ENCODE measurements at regions not wholly inside any gene's neighbourhood (a gene's known extent, or its start where the extent isn't known, plus 50 kb on each side); places are given as distances from the start of the nearest gene placed in this dataset.
A peak's percentile ranks its signal among the peaks of the same experiment; 100 is the strongest.
"Not testable (repeated sequence)": the region's sequence is repeated elsewhere in the genome, so short reads cannot be mapped to it uniquely, and the experiment has no call there.

DNA sequence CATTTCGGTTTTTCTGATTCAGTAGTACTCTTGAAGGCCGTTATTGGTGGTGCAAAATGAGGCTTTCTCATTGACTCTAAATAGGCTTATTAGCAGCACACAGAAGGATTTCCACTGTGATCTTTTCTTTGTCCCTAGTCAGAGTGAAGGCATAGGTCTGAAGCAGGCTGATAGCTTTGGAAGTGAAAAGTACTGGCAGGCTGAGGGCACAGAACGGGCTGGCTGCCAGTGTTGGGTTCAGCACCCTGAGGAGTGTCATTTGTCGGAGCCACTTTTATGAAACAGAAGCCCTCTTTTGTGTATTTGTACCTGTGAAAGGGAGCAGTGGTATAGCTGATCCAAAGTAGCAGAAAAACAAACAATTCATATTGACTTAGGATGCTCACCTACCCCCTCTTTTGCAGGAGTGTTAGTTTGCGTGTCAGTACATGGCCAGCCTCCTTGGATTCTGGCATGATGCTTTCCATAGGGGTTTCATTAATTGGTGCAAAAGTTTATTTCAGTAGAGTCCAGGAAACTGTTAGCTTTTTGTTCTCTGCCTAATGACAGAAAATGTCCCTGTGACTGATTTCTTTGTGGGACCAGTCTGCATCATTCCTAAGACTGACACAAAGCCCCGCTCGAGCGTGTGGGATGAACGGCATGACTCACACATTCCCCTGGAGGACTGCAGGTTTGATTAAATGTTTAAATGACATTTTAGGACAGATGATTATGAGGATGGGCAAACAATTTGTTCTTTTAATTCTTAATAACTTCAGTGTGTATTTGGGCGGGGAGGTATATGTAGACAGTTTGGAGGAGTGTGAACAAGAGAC, 239.1 kb upstream of the VKORC1L1 start:
- H3K9me3 Mint-ChIP-seq, H3K4me3 Mint-ChIP-seq, H3K27ac Mint-ChIP-seq, H3K36me3 Mint-ChIP-seq, H3K27me3 Mint-ChIP-seq, H3K4me1 Mint-ChIP-seq, DNase-seq, CTCF ChIA-PET: not testable (repeated sequence)

DNA sequence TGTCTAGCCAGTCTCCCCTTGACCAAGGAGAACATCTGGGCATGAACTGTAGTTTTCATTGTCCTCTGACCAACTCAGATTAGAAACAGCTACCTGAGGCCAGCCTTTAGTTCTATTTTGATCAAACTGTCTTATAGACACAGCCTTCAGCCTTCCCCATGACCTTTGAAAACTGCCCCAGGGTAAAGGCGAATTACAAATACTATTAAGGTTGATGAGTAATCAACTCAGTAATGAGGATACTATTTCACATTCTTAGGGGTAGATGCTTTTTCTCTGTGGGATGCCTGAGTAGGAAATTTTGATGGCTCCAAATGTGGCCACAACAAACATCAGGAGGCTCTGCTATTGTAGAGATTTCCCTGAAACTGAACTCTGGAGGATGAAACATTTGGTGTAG, 234.0 kb upstream of the VKORC1L1 start:
- H3K4me1 Mint-ChIP-seq, H3K9me3 Mint-ChIP-seq, CTCF ChIA-PET, H3K36me3 Mint-ChIP-seq, DNase-seq, H3K27me3 Mint-ChIP-seq, H3K27ac Mint-ChIP-seq, H3K4me3 Mint-ChIP-seq: not testable (repeated sequence)

DNA sequence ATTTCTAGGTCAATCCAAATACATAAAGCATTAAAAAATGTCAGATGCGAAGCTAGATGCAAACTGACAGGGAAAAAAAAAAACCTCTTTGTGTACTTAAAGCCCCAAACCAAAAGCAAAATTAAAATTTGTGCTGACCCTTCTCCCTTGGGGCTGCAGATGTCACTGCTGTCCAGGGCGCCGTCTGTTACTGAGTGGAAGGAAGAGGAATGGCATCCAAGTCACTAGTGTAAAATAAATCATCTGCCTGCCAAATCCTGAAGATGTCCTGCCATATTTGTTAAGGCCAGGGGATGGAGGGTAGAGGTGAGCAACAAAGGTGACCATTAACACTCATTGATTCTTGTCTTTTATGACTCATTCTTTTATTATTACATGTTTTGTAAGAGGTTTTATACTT, 233.2 kb upstream of the VKORC1L1 start:
- H3K9me3 Mint-ChIP-seq, H3K4me1 Mint-ChIP-seq, H3K4me3 Mint-ChIP-seq, DNase-seq, H3K27ac Mint-ChIP-seq, CTCF ChIA-PET, H3K36me3 Mint-ChIP-seq, H3K27me3 Mint-ChIP-seq: not testable (repeated sequence)

DNA sequence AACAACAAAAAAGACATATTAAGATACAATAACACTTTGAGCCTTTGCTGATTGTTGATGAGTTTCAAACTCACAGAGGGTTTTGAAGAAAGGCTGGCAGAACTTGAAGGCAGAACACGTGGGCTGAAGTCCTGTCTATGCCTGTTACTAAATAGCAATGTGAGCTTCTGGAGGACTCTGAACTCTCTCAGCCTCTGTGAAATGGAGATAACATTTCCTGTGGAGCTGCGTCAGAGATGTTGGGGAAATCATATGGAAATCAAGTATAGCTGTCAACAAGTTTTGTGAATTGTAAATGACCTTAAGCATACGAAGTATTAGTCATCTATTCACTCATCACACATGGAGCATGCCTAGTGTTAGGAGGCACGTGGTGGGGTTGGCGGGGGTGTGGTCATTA, 229.4 kb upstream of the VKORC1L1 start:
- H3K27me3 Mint-ChIP-seq, H3K4me3 Mint-ChIP-seq, CTCF ChIA-PET, H3K36me3 Mint-ChIP-seq, DNase-seq, H3K27ac Mint-ChIP-seq, H3K9me3 Mint-ChIP-seq, H3K4me1 Mint-ChIP-seq: not testable (repeated sequence)

DNA sequence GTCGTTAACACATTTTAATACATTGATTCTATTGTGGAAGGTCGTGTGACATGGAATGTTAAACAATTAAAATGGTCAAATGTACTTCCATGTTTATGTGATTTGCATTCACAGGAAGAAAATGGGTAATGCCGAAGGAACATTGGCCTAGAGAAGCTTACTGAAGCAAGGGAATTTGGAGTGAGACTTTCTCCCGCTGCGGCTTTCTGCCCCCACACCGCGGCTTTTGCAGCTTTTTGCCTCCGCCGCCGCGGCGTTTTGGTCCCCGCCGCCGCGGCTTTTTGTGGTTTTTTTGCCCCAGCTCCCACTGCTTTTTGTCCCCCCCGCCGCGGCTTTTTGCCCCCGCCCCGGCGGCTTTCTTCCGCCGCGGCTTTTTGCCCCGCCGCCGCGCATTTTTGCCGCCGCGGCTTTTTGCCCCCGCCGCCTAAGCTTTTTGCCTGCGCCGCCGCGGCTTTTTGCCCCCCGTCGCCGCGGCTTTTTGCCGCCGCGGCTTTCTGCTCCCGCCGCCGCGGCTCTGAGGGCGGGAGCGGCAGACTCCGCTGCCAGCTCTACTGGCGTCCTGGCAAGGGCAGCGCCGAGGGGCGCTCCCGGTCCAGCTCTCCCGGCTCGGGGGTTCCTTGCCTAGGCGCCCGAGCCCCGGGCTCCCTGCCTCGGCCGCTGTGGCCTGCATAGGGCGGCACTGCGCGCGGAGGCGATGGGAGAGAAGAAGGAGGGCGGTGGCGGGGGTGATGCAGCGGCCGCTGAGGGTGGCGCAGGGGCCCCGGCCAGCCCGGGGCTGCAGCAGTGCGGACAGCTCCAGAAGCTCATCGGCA, 225.5 kb upstream of the VKORC1L1 start:
- H3K36me3 Mint-ChIP-seq, DNase-seq, H3K27ac Mint-ChIP-seq, H3K4me3 Mint-ChIP-seq, CTCF ChIA-PET, H3K4me1 Mint-ChIP-seq, H3K9me3 Mint-ChIP-seq: not testable (repeated sequence)
- peaks cover 12% of the 10 kb centered on the region for H3K27me3 Mint-ChIP-seq

DNA sequence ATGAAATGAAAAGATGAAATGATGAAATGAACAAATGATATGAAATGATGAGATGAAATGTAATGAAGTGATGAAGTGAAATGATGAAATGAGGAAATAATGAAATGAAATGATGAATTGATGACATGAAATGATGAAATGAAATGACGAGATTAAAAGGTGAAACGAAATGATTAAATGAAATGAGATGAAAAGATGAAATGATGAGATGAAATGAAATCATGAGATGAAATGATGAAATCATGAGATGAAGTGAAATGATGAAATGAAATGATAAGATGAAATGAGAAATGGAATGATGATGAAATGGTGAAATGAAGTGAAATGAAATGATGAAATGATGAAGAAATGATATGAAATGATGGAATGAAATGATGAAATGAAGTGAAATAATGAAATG, 221.7 kb upstream of the VKORC1L1 start:
- CTCF ChIA-PET, H3K4me1 Mint-ChIP-seq, H3K4me3 Mint-ChIP-seq, H3K9me3 Mint-ChIP-seq, H3K36me3 Mint-ChIP-seq, DNase-seq: not testable (repeated sequence)
- Mint-ChIP-seq H3K27ac (peak overlapping the region; percentile 61), H3K27me3 (peaks cover 16% of the 10 kb centered on the region)

DNA sequence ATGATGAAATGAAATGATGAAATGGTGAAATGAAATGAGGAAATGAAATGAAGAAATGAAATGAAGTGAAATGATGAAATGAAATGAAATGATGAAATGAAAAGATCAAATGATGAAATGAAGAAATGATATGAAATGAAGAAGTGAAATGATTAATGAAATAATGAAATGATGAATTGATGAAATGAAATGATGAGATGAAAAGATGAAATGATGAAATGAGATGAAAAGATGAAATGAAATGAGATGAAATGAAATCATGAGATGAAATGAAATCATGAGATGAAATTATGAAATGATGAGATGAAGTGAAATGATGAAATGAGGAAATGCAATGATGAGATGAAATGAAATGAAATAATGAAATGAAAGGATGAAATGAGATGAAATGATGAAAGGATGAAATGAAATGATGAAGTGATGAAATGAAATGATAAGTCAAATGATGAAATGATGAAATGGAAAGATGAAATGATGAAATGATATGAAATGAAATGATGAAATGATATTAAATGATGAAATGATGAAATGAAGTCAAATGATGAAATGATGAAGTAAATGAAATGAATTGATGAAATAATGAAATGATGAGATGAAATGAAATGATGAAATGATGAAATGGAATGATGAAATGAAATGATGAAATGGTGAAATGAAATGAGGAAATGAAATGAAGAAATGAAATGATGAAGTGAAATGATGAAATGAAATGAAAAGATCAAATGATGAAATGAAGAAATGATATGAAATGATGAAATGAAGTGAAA, 220.9 kb upstream of the VKORC1L1 start:
- H3K9me3 Mint-ChIP-seq, CTCF ChIA-PET, DNase-seq, H3K4me3 Mint-ChIP-seq, H3K4me1 Mint-ChIP-seq, H3K36me3 Mint-ChIP-seq: not testable (repeated sequence)
- Mint-ChIP-seq H3K27ac (peak overlapping the region; percentile 58), H3K27me3 (peaks cover 16% of the 10 kb centered on the region)

DNA sequence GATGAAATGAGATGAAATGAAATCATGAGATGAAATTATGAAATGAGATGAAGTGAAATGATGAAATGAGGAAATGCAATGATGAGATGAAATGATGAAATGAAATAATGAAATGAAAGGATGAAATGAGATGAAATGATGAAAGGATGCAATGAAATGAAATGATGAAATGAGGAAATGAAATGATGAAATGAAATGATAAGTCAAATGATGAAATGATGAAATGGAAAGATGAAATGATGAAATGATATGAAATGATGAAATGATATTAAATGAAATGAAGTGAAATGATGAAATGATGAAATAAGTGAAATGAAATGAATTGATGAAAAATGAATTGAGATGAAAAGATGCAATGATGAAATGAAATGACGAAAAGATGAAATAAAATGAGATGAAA, 220.2 kb upstream of the VKORC1L1 start:
- H3K9me3 Mint-ChIP-seq, H3K4me1 Mint-ChIP-seq, H3K4me3 Mint-ChIP-seq, H3K27ac Mint-ChIP-seq, CTCF ChIA-PET, H3K36me3 Mint-ChIP-seq, DNase-seq: not testable (repeated sequence)
- H3K27me3 Mint-ChIP-seq: peaks cover 16% of the 10 kb centered on the region

DNA sequence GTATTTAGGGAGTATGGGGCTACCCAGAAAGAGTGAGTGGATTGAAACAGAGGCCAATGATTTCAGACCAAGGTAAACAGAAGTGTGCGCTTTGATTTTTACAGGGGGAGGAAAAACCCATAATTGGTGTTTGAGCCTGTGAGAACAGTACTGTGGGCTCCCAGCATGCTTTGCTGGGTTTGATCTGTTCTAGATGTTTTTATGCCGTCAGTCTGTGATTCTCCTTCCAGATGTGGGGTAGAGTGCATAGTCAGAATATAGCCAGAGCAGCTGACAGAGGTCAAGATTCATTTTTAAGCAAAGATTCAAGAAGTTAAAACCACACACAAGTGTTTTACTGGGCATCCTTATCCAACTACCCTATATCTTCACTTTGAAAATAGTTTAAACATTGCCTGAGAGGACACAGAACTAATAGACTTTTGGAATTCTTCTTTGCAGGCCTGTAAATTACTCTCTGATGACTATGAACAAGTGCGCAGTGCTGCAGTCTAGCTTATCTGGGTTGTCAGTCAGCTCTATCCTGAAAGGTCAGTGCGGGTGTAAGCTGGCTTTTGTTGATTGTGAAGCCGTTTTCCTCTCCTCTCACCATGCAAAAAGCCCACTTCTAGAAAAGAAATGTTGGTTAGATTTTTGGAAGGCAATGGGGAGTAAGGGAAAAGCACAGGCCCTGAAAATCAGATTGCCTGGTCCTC, 216.2 kb upstream of the VKORC1L1 start:
- H3K36me3 Mint-ChIP-seq, H3K27ac Mint-ChIP-seq, H3K9me3 Mint-ChIP-seq, CTCF ChIA-PET, DNase-seq, H3K4me1 Mint-ChIP-seq, H3K4me3 Mint-ChIP-seq: not testable (repeated sequence)
- peaks cover 11% of the 10 kb centered on the region for H3K27me3 Mint-ChIP-seq

DNA sequence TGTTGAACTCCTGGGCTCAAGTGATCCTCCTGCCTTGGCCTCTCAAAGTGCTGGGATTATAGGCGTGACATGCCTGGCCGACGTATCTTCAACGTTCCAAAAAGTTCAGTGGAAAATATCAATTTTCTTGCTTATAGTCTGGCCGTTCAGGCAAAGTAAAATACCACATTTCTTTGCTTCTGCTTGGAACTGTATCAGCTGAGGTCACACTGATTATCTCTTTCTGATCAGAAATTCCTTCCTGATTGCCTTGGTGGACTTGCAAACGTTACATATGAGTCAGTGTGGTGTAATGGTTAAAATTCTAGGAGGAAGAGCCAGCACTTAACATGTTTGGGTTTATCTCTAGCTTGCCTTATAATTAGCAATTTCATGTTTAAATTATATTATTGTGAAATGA, 189.5 kb upstream of the VKORC1L1 start:
- H3K4me1 Mint-ChIP-seq, H3K27ac Mint-ChIP-seq, H3K36me3 Mint-ChIP-seq, CTCF ChIA-PET, H3K9me3 Mint-ChIP-seq, H3K4me3 Mint-ChIP-seq, H3K27me3 Mint-ChIP-seq, DNase-seq: not testable (repeated sequence)

DNA sequence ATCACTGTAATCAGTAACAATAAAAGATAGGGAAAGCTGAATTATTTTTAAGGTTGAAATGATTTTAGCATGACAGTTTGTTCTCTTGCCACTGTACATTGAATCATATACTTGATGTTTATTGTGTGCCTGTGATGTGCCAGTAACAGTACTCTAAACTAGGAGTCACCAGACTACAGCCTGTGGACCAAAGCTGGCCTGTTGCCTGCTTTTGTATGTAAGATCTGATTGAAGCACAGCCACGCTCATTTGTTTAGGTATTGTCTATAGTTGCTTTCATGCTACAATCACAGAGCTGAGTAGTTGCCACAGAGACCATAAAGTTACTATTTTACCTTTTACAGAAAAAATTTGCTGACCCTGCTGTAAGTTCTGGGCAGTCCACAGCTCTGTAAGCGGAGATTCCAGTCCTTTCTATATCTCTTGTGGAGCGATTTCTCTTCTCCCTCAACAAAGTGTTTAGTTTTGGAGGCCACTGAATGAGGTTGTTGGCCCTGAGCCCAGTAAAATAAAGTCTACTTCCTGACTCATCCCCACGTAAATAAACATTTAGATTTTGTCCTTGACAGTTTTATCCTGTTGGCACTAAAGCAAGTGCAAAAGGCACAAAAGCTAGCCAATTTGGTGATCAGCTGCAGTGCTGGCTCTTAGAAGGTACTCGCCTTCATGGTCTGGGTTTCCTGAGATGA, 173.7 kb upstream of the VKORC1L1 start:
- H3K27me3 Mint-ChIP-seq, H3K9me3 Mint-ChIP-seq, H3K4me1 Mint-ChIP-seq, H3K4me3 Mint-ChIP-seq, CTCF ChIA-PET, H3K36me3 Mint-ChIP-seq, DNase-seq, H3K27ac Mint-ChIP-seq: not testable (repeated sequence)

DNA sequence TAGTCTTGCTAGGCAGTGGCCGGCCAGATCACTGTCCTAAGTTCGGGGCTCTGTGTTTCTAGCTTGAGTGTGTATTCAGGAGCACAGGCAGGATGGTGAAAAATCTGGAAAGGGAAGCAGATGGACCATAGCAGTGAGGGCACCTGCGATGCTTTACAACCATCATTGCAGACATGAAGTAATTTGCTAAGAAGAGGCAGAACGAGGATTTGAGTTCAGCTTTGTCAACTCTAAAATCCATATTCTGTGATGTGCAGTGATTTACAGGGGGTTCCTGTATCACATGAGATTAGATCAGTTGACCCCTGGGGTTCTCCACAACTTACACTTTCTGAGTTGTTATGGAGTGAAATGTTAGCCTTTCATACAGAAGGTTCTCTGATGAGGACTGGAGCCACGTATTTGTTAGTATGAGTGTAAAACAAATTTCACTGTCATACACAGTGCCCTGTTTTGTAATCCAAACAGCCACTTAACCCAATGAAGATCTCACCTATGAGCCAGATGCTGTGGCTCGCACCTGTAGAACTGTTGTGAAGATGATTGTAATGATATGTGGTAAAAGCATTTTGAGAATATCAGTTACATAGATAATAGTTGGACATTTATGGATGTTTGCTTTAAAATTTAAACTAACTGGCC, 173.0 kb upstream of the VKORC1L1 start:
- H3K4me1 Mint-ChIP-seq, DNase-seq, H3K4me3 Mint-ChIP-seq, H3K27ac Mint-ChIP-seq, H3K9me3 Mint-ChIP-seq, H3K27me3 Mint-ChIP-seq, H3K36me3 Mint-ChIP-seq, CTCF ChIA-PET: not testable (repeated sequence)

DNA sequence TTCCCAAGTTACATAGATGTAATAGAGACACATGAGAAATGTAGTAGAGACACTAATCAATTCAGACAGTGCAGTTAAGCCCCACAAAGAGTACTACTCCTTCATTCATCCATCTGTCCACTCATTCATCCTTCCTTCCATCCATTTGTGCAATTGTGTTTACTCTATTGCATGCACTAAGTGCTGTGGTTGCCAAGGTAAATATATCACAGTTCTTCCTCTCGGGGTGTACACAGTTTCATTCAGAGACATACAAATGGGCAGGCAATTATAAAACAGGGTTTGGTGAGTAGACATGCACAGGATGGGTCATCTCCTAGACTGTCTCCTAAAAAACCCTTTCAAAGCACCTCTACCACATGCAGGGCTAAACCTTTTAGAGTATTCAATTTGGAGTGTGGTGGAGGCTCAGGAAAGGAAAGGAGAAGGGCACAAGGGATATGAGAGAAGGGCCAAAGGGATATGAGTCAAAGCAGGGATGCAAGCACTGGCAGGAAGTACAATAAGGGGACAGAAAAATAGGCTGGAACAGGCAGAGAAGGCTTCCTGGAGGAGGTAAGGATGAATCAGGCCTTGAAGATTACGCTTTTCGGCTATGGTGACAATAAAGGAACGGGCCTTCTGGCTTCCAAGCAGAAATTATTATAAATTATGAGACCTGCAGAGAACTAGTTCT, 153.6 kb upstream of the VKORC1L1 start:
- DNase-seq, H3K4me1 Mint-ChIP-seq, H3K27ac Mint-ChIP-seq, H3K9me3 Mint-ChIP-seq, H3K4me3 Mint-ChIP-seq, CTCF ChIA-PET, H3K27me3 Mint-ChIP-seq, H3K36me3 Mint-ChIP-seq: not testable (repeated sequence)

Data from activated naive CD4-positive, alpha-beta T cell treated with anti-CD3 and anti-CD28 coated beads, Interleukin-2, amount 10 ng/mL, durations not matched to agents 7 days and 5 days (primary cell).